ENCODE measurements at regions not wholly inside any gene's neighbourhood (a gene's known extent, or its start where the extent isn't known, plus 50 kb on each side); places are given as distances from the start of the nearest gene placed in this dataset.

DNA sequence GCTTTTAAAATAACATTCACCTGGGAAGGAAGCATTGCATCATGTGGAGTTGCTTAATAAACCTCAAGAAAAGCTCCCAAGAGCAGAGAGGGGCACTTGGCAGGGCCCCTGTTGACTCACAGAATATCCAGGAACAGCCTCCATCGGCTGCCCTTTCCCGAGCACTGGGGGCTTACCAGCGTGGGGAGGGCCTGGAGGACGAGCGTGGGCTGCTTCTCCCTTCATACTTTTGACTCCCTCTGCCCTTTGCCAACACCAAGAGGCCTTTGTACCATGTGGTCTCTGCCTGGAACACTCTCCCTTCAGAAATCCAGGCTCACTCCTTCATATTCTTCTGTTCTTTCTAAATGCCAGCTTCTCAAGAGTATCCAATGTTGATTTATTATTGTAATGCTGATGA lies 492.1 kb upstream of the TMEM132C start:
- H3K9ac ChIP-seq (ENCODE audit: low read length in 3 of 3) = no peak overlapping the region
- FAIRE-seq = no peak
- no peak overlapping the region for H3K4me3 ChIP-seq (ENCODE audit: low read length in 3 of 3)
- H3K4me1 ChIP-seq (ENCODE audit: control insufficient read depth in 2 of 3, insufficient read depth in 2 of 3, low read depth in 1 of 3, low read length in 3 of 3) = no peaks in the 10 kb centered on the region
- no peak for TF ChIP-seq CTCF (IDR thresholded peaks at IDR 0.05; ENCODE audit: borderline replicate concordance, extremely low read depth, insufficient read depth)
- H3K27me3 ChIP-seq (ENCODE audit: control insufficient read depth, insufficient read depth, low read length) = no peaks in the 10 kb centered on the region
- no peaks in the 10 kb centered on the region for H3K36me3 ChIP-seq (ENCODE audit: control insufficient read depth in 2 of 3, insufficient read depth in 3 of 3, low read length in 3 of 3)
- no peak for DNase-seq
- no peak overlapping the region for H3K27ac ChIP-seq (ENCODE audit: low read depth in 2 of 2, low read length in 2 of 2)
- no peaks in the 10 kb centered on the region for H3K9me3 ChIP-seq (ENCODE audit: control insufficient read depth in 2 of 3, insufficient read depth in 1 of 3, low read length in 3 of 3)
- intact Hi-C loops (cut with DNase I) = no loop called here

DNA sequence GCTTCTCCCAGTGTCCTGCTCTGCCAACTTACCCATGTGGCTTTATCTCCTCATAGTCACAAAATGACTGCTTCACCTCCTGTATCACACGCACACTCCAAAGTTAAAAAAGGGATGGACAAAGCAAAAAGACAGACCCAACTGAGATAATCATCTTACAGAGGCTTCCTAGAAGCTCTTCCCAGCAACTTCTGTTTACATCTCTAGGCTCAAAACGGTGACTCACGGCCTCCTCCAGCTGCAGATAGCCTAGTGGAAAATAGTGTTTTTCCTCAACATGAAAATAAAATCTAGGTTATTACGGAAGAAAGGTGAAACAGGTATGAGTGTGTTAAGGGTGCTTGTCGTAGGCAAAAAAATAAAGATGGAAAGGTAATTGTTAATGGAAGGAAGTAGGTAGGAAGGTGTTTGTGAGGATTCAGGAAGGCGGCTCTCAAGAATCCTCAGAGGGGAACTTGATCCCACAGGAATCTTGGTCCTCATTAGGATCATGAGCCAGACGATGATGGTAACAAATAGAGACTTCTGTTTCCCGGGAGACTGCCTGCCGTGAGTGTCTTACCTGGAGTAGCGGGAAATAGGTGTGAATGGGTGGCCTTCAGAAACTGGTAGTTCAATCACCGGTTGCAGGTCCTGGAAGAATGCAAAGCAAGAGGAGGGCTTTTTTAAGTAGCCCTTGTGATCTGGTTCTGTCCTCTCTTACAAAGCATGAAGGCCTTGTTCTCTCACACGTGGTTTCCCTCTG lies 487.5 kb upstream of the TMEM132C start:
- H3K27me3 ChIP-seq (ENCODE audit: control insufficient read depth, insufficient read depth, low read length) = no peaks in the 10 kb centered on the region
- FAIRE-seq = no peak
- H3K36me3 ChIP-seq (ENCODE audit: control insufficient read depth in 2 of 3, insufficient read depth in 3 of 3, low read length in 3 of 3) = no peaks in the 10 kb centered on the region

GRCh38 chr12:127780881-127781280 lies 486.1 kb upstream of the TMEM132C start:
- FAIRE-seq (no peak), DNase-seq (no peak)
- H3K4me3 ChIP-seq (ENCODE audit: low read length in 3 of 3) = no peak overlapping the region
- H3K9ac ChIP-seq (ENCODE audit: low read length in 3 of 3) = no peak overlapping the region
- H3K27ac ChIP-seq (ENCODE audit: low read depth in 2 of 2, low read length in 2 of 2) = no peak overlapping the region
- intact Hi-C loops (cut with DNase I) = no loop called here
- no peaks in the 10 kb centered on the region for H3K36me3 ChIP-seq (ENCODE audit: control insufficient read depth in 2 of 3, insufficient read depth in 3 of 3, low read length in 3 of 3)
- no peak for TF ChIP-seq CTCF (IDR thresholded peaks at IDR 0.05; ENCODE audit: borderline replicate concordance, extremely low read depth, insufficient read depth)
- no peaks in the 10 kb centered on the region for H3K27me3 ChIP-seq (ENCODE audit: control insufficient read depth, insufficient read depth, low read length)
- H3K4me1 ChIP-seq (ENCODE audit: control insufficient read depth in 2 of 3, insufficient read depth in 2 of 3, low read depth in 1 of 3, low read length in 3 of 3) = no peaks in the 10 kb centered on the region
- no peaks in the 10 kb centered on the region for H3K9me3 ChIP-seq (ENCODE audit: control insufficient read depth in 2 of 3, insufficient read depth in 1 of 3, low read length in 3 of 3)

More for the DNA sequence above, 487.5 kb upstream of the TMEM132C start:
- H3K4me1 ChIP-seq (ENCODE audit: control insufficient read depth in 2 of 3, insufficient read depth in 2 of 3, low read depth in 1 of 3, low read length in 3 of 3) = no peaks in the 10 kb centered on the region
- no peaks in the 10 kb centered on the region for H3K9me3 ChIP-seq (ENCODE audit: control insufficient read depth in 2 of 3, insufficient read depth in 1 of 3, low read length in 3 of 3)
- no peak overlapping the region for H3K4me3 ChIP-seq (ENCODE audit: low read length in 3 of 3)
- no peak for TF ChIP-seq CTCF (IDR thresholded peaks at IDR 0.05; ENCODE audit: borderline replicate concordance, extremely low read depth, insufficient read depth)
- no peak for DNase-seq
- intact Hi-C loops (cut with DNase I) = no loop called here
- no peak overlapping the region for H3K9ac ChIP-seq (ENCODE audit: low read length in 3 of 3)
- no peak overlapping the region for H3K27ac ChIP-seq (ENCODE audit: low read depth in 2 of 2, low read length in 2 of 2)

- FAIRE-seq = no peak
These were observed 485.6 kb upstream of the TMEM132C start for GRCh38 chr12:127781336-127781735.

More at GRCh38 chr12:127781336-127781735, 485.6 kb upstream of the TMEM132C start:
- Histone ChIP-seq H3K4me3 (ENCODE audit: low read length in 3 of 3) (no peak overlapping the region), H3K27me3 (ENCODE audit: control insufficient read depth, insufficient read depth, low read length) (no peaks in the 10 kb centered on the region), H3K4me1 (ENCODE audit: control insufficient read depth in 2 of 3, insufficient read depth in 2 of 3, low read depth in 1 of 3, low read length in 3 of 3) (no peaks in the 10 kb centered on the region), H3K9ac (ENCODE audit: low read length in 3 of 3) (no peak overlapping the region), H3K27ac (ENCODE audit: low read depth in 2 of 2, low read length in 2 of 2) (no peak overlapping the region), H3K36me3 (ENCODE audit: control insufficient read depth in 2 of 3, insufficient read depth in 3 of 3, low read length in 3 of 3) (no peaks in the 10 kb centered on the region), H3K9me3 (ENCODE audit: control insufficient read depth in 2 of 3, insufficient read depth in 1 of 3, low read length in 3 of 3) (no peaks in the 10 kb centered on the region)
- TF ChIP-seq CTCF (IDR thresholded peaks at IDR 0.05; ENCODE audit: borderline replicate concordance, extremely low read depth, insufficient read depth) = no peak
- DNase-seq = no peak
- intact Hi-C loops (cut with DNase I) = no loop called here
